CD4-positive, alpha-beta T cell (primary cell): ENCODE measurements at regions not wholly inside any gene's neighbourhood (a gene's known extent, or its start where the extent isn't known, plus 50 kb on each side); places are given as distances from the start of the nearest gene placed in this dataset.

ENCODE experiments used
- ATAC-seq: fragments of 200-7000 bp; cut with Tn5 transposase; one replicate; pipeline ENCODE4 v1.10.0; 2022; ENCODE audit warnings: mild to moderate bottlenecking; ENCODE audit not compliant: poor library complexity
- CTCF ChIA-PET: fragments of 350-600 bp; sonication (Branson Sonifier 250); formaldehyde crosslinking; loops from one replicate; lab custom pipeline; 2021; ENCODE audit warnings: antibody characterized with exemption, inconsistent platforms; lab: Charles Lee
- POLR2A ChIA-PET: fragments of 350-600 bp; sonication (Branson Sonifier 250); formaldehyde crosslinking; loops from one replicate; lab custom pipeline; 2021; ENCODE audit warnings: antibody characterized with exemption, inconsistent platforms; lab: Charles Lee
- DNase-seq, 14 experiments: peaks; one replicate each; pipeline ENCODE4 v3.0.0-alpha.2; 2013 to 2020; ENCODE audit warnings: mixed read lengths in 2 of 14
- H3K27ac ChIP-seq, 2 donors: one replicate each; pipeline versions ENCODE4 v1.5.1 to v1.7.0; 2013; ENCODE audit warnings: low read length in 2 of 2, low read depth in 1 of 2, mild to moderate bottlenecking in 1 of 2
- H3K27me3 ChIP-seq, 2 experiments: 1 replicate in 1 of 2; 2 replicates in 1 of 2; pipeline versions ENCODE4 v1.6.1 to v1.7.0; 2013; ENCODE audit warnings: low read length in 2 of 2, control low read depth in 1 of 2, mild to moderate bottlenecking in 1 of 2, moderate library complexity in 1 of 2; ENCODE audit not compliant: insufficient read depth in 2 of 2, control insufficient read depth in 1 of 2
- H3K36me3 ChIP-seq: one replicate; pipeline ENCODE4 v1.6.1; 2013; ENCODE audit warnings: low read length, control low read depth; ENCODE audit not compliant: insufficient read depth
- H3K4me1 ChIP-seq: one replicate; pipeline ENCODE4 v1.6.1; 2013; ENCODE audit warnings: low read length, control low read depth; ENCODE audit not compliant: insufficient read depth
- H3K4me3 ChIP-seq: one replicate; pipeline ENCODE4 v1.5.1; 2013; ENCODE audit warnings: mild to moderate bottlenecking, low read length, moderate library complexity
- H3K9me3 ChIP-seq, 2 experiments: 1 replicate in 1 of 2; 2 replicates in 1 of 2; pipeline versions ENCODE4 v1.6.1 to v1.7.0; 2013; ENCODE audit warnings: low read length in 2 of 2, mild to moderate bottlenecking in 2 of 2, control low read depth in 1 of 2, moderate library complexity in 1 of 2; ENCODE audit not compliant: control insufficient read depth in 1 of 2, insufficient read depth in 1 of 2
- H3K27ac Mint-ChIP-seq: one replicate; pipeline ENCODE4 v1.8.0; 2020; ENCODE audit warnings: mixed read lengths
- H3K27me3 Mint-ChIP-seq: one replicate; pipeline ENCODE4 v1.8.0; 2021; ENCODE audit warnings: mixed read lengths
- H3K36me3 Mint-ChIP-seq: one replicate; pipeline ENCODE4 v1.8.0; 2021; ENCODE audit warnings: low read depth, mixed read lengths
- H3K4me1 Mint-ChIP-seq: one replicate; pipeline ENCODE4 v1.8.0; 2021; ENCODE audit warnings: low read depth, mixed read lengths
- H3K4me3 Mint-ChIP-seq: one replicate; pipeline ENCODE4 v1.8.0; 2020; ENCODE audit warnings: mild to moderate bottlenecking, mixed read lengths
- H3K9me3 Mint-ChIP-seq: one replicate; pipeline ENCODE4 v1.8.0; 2020; ENCODE audit warnings: mixed read lengths
- intact Hi-C, 2 experiments: fragments of 100-400 bp; cut with DNase I in 1 of 2; cut with micrococcal nuclease in 1 of 2; formaldehyde crosslinking; loops; one replicate each; pipeline versions ENCODE4 v1.15.1 to v1.9.0; 2023 to 2025; cut with DNase I, micrococcal nuclease
- TF ChIP-seq, protein P1 (sequence below): fragments of 200-600 bp; IDR thresholded peaks from one replicate; pipeline ENCODE4 v1.8.0; 2022; ENCODE audit warnings: antibody characterized with exemption, mild to moderate bottlenecking

DNA sequence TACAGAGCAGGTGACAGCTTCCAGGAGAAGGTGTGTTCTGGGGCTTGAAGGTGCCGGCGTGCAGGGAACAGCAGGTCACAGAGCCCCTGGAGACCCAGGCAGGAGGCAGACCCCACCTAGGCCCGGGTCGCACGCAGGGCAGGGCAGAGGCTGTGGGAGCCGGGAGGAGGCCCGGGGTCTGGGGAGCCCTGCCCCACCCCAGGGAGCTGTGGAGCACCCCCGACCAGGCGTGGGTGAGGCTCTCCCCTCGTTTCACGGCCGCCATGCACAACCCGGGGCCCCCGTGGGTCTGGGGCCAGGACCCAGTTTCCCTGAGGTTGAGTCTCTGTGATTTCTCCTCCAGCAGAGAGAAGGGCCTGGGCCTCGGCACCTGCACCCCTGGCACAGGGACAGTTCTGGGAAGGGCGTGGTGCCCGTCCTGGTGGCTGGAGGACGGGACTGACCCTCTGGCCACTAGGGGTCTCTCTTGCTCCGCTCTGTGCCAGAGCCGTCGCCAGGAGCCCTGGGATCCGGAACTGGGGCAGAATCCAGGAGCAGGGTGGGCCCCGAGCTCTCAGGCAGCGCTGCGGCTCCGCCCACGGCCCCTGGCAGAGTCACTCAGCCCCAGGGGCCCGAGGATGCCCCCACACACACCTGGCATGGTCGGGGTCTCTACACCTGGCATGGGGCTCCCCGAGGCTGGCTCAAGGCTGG, 75.2 kb upstream of the FBRSL1 start:
- Mint-ChIP-seq H3K27ac (no peak overlapping the region), H3K27me3 (no peaks in the 10 kb centered on the region), H3K9me3 (no peaks in the 10 kb centered on the region), H3K36me3 (no peaks in the 10 kb centered on the region), H3K4me3 (no peak overlapping the region), H3K4me1 (peaks cover 4% of the 10 kb centered on the region)
- DNase-seq, result peak; percentile 50 to 88 (median 70)
- H3K4me3 ChIP-seq, result no peak overlapping the region
- ChIA-PET POLR2A (interaction anchor here (1.0 to 1.8 kb wide), 3 partner anchors 62 to 109 kb away, joined by 3 to 5 read pairs (median 3); no protein-coding TSS in a partner anchor), CTCF (interaction anchor here (0.8 to 2.8 kb wide), 7 partner anchors 15 to 261 kb away, joined by 3 to 22 read pairs (median 5); no protein-coding TSS in a partner anchor)
- peak; percentile 93 for ATAC-seq
- TF ChIP-seq, protein P1, sequence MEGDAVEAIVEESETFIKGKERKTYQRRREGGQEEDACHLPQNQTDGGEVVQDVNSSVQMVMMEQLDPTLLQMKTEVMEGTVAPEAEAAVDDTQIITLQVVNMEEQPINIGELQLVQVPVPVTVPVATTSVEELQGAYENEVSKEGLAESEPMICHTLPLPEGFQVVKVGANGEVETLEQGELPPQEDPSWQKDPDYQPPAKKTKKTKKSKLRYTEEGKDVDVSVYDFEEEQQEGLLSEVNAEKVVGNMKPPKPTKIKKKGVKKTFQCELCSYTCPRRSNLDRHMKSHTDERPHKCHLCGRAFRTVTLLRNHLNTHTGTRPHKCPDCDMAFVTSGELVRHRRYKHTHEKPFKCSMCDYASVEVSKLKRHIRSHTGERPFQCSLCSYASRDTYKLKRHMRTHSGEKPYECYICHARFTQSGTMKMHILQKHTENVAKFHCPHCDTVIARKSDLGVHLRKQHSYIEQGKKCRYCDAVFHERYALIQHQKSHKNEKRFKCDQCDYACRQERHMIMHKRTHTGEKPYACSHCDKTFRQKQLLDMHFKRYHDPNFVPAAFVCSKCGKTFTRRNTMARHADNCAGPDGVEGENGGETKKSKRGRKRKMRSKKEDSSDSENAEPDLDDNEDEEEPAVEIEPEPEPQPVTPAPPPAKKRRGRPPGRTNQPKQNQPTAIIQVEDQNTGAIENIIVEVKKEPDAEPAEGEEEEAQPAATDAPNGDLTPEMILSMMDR, result peak; percentile 87
- no peaks in the 10 kb centered on the region for H3K36me3 ChIP-seq
- H3K27me3 ChIP-seq, result peaks cover 0 to 3% of the 10 kb centered on the region in 2 experiments
- H3K4me1 ChIP-seq, result peaks cover 19% of the 10 kb centered on the region
- H3K27ac ChIP-seq, result no peak overlapping the region
- no peaks in the 10 kb centered on the region for H3K9me3 ChIP-seq
- intact Hi-C loops, result loop anchor here (1.0 to 10.0 kb wide), 4 partner anchors 109 to 260 kb away; no protein-coding TSS in a partner anchor

DNA sequence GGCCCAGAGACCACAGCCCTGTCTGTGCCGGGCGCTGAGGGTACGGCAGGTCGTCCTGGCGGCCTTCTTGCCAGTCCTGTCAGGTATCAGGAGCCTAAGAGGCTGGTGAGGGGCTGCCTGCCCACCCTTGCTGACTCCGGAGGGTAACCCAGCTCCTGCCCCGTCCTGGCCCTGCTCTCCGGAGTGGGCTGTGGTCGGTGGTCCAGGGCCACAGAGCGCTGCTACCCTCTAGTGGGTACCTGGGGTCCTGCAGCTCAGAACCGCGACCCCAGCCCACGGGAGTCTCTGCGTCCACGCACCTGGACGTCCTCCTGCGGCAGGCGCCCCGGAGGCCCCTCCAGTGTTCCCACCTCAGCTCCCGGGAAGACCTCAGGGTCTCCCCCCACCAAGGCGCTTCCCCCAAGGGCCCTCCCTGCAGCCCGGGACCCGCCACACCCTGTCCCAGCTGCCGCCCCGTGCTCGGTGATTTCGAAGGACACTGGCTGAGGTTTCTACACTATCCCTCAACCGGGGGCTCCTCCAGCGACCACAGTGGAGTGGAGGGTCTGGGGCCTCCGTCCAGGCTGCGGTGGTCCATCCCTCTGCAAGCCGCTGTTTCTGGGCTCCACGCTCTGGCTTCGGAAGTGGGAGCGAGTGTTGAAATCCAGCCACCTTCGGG, 75.9 kb upstream of the FBRSL1 start:
- peaks cover 4% of the 10 kb centered on the region for H3K4me1 Mint-ChIP-seq
- DNase-seq (peak in 3 of 14 experiments; percentile 23 to 26 (median 25)), ATAC-seq (no peak)
- Histone ChIP-seq H3K27ac (no peak overlapping the region), H3K4me1 (peaks cover 19% of the 10 kb centered on the region), H3K4me3 (no peak overlapping the region), H3K36me3 (no peaks in the 10 kb centered on the region), H3K9me3 (no peaks in the 10 kb centered on the region), H3K27me3 (peaks cover 0 to 3% of the 10 kb centered on the region in 2 experiments)
- TF ChIP-seq, protein P1, result no peak
- intact Hi-C loops, result loop anchor here in 1 of 2 experiments (2.0 to 10.0 kb wide), 2 partner anchors 141 to 259 kb away; no protein-coding TSS in a partner anchor
- H3K27me3 Mint-ChIP-seq, result no peaks in the 10 kb centered on the region
- no peak overlapping the region for H3K27ac Mint-ChIP-seq
- ChIA-PET POLR2A (interaction anchor here (0.7 kb wide), 1 partner anchor 16 kb away, joined by 3 read pairs; no protein-coding TSS in a partner anchor), CTCF (interaction anchor here (0.6 to 2.8 kb wide), 8 partner anchors 16 to 391 kb away, joined by 3 to 22 read pairs (median 4); no protein-coding TSS in a partner anchor)
- no peaks in the 10 kb centered on the region for H3K9me3 Mint-ChIP-seq
- H3K36me3 Mint-ChIP-seq, result no peaks in the 10 kb centered on the region
- H3K4me3 Mint-ChIP-seq, result no peak overlapping the region

GRCh38 chr12:132411457-132411856, 78.5 kb upstream of the FBRSL1 start:
- peaks cover 0 to 5% of the 10 kb centered on the region in 2 experiments for H3K9me3 ChIP-seq
- Mint-ChIP-seq H3K4me3 (no peak overlapping the region), H3K36me3 (no peaks in the 10 kb centered on the region), H3K4me1 (peaks cover 4% of the 10 kb centered on the region), H3K27me3 (no peaks in the 10 kb centered on the region), H3K9me3 (no peaks in the 10 kb centered on the region), H3K27ac (no peak overlapping the region)
- TF ChIP-seq, protein P1, result no peak
- H3K36me3 ChIP-seq, result no peaks in the 10 kb centered on the region
- H3K27me3 ChIP-seq, result peaks cover 0 to 1% of the 10 kb centered on the region in 2 experiments
- POLR2A ChIA-PET, result no interaction called here
- CTCF ChIA-PET, result no interaction called here
- no peak for ATAC-seq
- H3K4me1 ChIP-seq, result peaks cover 19% of the 10 kb centered on the region
- intact Hi-C loops, result loop anchor here in 1 of 2 experiments (10.0 kb wide), 1 partner anchor 143 kb away; no protein-coding TSS in a partner anchor
- H3K27ac ChIP-seq, result no peak overlapping the region
- no peak overlapping the region for H3K4me3 ChIP-seq
- no peak for DNase-seq
